ENCODE measurements at regions not wholly inside any gene's neighbourhood (a gene's known extent, or its start where the extent isn't known, plus 50 kb on each side); places are given as distances from the start of the nearest gene placed in this dataset.

GRCh38 chr2:217717646-217718045, 285.1 kb downstream of the TNS1 start:
- no peak for DNase-seq

- no peak for DNase-seq
These were observed 287.3 kb downstream of the TNS1 start for GRCh38 chr2:217715484-217715883.

- DNase-seq = peak; percentile 3
These were observed 288.5 kb downstream of the TNS1 start for GRCh38 chr2:217714287-217714751.

- DNase-seq = peak; percentile 76
These were observed 289.2 kb downstream of the TNS1 start for GRCh38 chr2:217713395-217714286.

GRCh38 chr2:217712431-217712830, 290.4 kb downstream of the TNS1 start:
- DNase-seq = no peak

GRCh38 chr2:217711188-217711587, 291.6 kb downstream of the TNS1 start:
- no peak for DNase-seq

GRCh38 chr2:217710211-217710765, 292.5 kb downstream of the TNS1 start:
- DNase-seq = no peak

GRCh38 chr2:217709478-217710210, 293.2 kb downstream of the TNS1 start:
- no peak for DNase-seq

GRCh38 chr2:217707131-217707611, 295.6 kb downstream of the TNS1 start:
- no peak for DNase-seq

GRCh38 chr2:217706513-217706912, 296.3 kb downstream of the TNS1 start:
- no peak for DNase-seq

GRCh38 chr2:217706095-217706494, 296.7 kb downstream of the TNS1 start:
- DNase-seq = no peak

- no peak for DNase-seq
These were observed 297.3 kb downstream of the TNS1 start for GRCh38 chr2:217705461-217705860.

GRCh38 chr2:217703999-217704398, 298.8 kb downstream of the TNS1 start:
- no peak for DNase-seq

- no peak for DNase-seq
These were observed 299.7 kb downstream of the TNS1 start for GRCh38 chr2:217703102-217703501.

- no peak for DNase-seq
These were observed 301.2 kb downstream of the TNS1 start for GRCh38 chr2:217701622-217702021.

- DNase-seq = no peak
These were observed 304.1 kb downstream of the TNS1 start for GRCh38 chr2:217698691-217699090.

GRCh38 chr2:217695033-217695520, 307.7 kb downstream of the TNS1 start:
- no peak for DNase-seq

- no peak for DNase-seq
These were observed 308.5 kb downstream of the TNS1 start for GRCh38 chr2:217694291-217694690.

GRCh38 chr2:217693363-217693762, 309.4 kb downstream of the TNS1 start:
- DNase-seq = no peak

GRCh38 chr2:217691920-217692666, 310.7 kb downstream of the TNS1 start:
- no peak for DNase-seq

- DNase-seq = no peak
These were observed 311.3 kb downstream of the TNS1 start for GRCh38 chr2:217691516-217691915.

GRCh38 chr2:217689053-217689452, 313.7 kb downstream of the TNS1 start:
- no peak for DNase-seq

- DNase-seq = no peak
These were observed 314.3 kb downstream of the TNS1 start for GRCh38 chr2:217688494-217688893.
